ENCODE measurements at regions not wholly inside any gene's neighbourhood (a gene's known extent, or its start where the extent isn't known, plus 50 kb on each side); places are given as distances from the start of the nearest gene placed in this dataset.

DNA sequence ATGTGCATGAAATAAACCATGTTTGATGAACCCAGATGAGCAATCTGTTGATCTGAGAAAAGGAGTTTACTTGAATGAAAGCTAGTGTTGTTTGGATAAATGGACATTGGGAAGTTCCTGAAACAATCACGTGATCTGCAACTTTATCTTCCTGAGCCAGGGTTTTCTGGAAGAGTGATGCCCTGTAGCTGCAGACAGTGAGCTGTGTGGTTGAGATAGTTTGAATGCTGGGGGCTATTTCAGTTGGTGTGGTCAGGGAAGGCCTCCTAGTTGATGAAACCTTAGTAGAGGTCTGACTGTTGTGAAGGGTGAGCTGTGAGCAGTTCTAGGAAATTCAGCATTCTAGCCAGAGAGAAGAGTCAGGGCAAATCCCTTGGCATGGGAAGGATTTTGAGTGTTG is 643.7 kb downstream of the UTRN start:
- no peaks in the 10 kb centered on the region for H3K9me3 ChIP-seq (ENCODE audit: control extremely low read depth in 1 of 3, control insufficient read depth in 2 of 3, insufficient read depth in 1 of 3, low read length in 2 of 3)
- H4K20me1 ChIP-seq (ENCODE audit: control insufficient read depth, insufficient read depth, low read length, poor library complexity, severe bottlenecking) = no peaks in the 10 kb centered on the region
- ATAC-seq (ENCODE audit: low read depth) (no peak), DNase-seq (no peak)
- Mint-ChIP-seq H3K4me1 (no peaks in the 10 kb centered on the region), H3K4me3 (no peak overlapping the region), H3K9me3 (ENCODE audit: insufficient read depth) (peaks cover 3% of the 10 kb centered on the region), H3K27ac (no peak overlapping the region), H3K27me3 (peaks cover 7% of the 10 kb centered on the region)
- no peaks in the 10 kb centered on the region for H3K79me2 ChIP-seq (ENCODE audit: control insufficient read depth, insufficient read depth, low read length)
- no peak overlapping the region for H3K4me3 ChIP-seq (ENCODE audit: control extremely low read depth in 1 of 5, extremely low read depth in 1 of 5, insufficient read depth in 1 of 5, low read depth in 2 of 5, low read length in 4 of 5)
- CTCF ChIA-PET = interaction anchor here (1.4 kb wide), 1 partner anchor 344 kb away, joined by 3 read pairs; no protein-coding TSS in a partner anchor
- H3K27me3 ChIP-seq (replicated peaks in 1 of 4; ENCODE audit: control extremely low read depth in 1 of 4, control insufficient read depth in 3 of 4, insufficient read depth in 4 of 4, low read length in 3 of 4) = no peaks in the 10 kb centered on the region
- no peaks in the 10 kb centered on the region for H3K4me1 ChIP-seq (ENCODE audit: control insufficient read depth in 2 of 2, insufficient read depth in 2 of 2, low read length in 2 of 2)
- intact Hi-C loops (cut with micrococcal nuclease) = no loop called here
- H3K9ac ChIP-seq (ENCODE audit: low read length) = no peak overlapping the region
- H2AFZ ChIP-seq (ENCODE audit: insufficient read depth, low read depth, low read length, poor library complexity, severe bottlenecking) = no peak overlapping the region
- no peaks in the 10 kb centered on the region for H3K36me3 ChIP-seq (replicated peaks in 1 of 2; ENCODE audit: control extremely low read depth in 1 of 2, control insufficient read depth in 1 of 2, extremely low read depth in 1 of 2, insufficient read depth in 2 of 2, low read length in 1 of 2)
- TF ChIP-seq EZH2 (IDR thresholded peaks at IDR 0.05; ENCODE audit: borderline replicate concordance, insufficient read depth, low read depth, low read length, poor library complexity, severe bottlenecking) = no peak
- TF ChIP-seq, protein P1, sequence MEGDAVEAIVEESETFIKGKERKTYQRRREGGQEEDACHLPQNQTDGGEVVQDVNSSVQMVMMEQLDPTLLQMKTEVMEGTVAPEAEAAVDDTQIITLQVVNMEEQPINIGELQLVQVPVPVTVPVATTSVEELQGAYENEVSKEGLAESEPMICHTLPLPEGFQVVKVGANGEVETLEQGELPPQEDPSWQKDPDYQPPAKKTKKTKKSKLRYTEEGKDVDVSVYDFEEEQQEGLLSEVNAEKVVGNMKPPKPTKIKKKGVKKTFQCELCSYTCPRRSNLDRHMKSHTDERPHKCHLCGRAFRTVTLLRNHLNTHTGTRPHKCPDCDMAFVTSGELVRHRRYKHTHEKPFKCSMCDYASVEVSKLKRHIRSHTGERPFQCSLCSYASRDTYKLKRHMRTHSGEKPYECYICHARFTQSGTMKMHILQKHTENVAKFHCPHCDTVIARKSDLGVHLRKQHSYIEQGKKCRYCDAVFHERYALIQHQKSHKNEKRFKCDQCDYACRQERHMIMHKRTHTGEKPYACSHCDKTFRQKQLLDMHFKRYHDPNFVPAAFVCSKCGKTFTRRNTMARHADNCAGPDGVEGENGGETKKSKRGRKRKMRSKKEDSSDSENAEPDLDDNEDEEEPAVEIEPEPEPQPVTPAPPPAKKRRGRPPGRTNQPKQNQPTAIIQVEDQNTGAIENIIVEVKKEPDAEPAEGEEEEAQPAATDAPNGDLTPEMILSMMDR (IDR thresholded peaks at IDR 0.05) = no peak
- H3K4me2 ChIP-seq (replicated peaks; ENCODE audit: low read depth, low read length, poor library complexity, severe bottlenecking) = no peak overlapping the region
- no peak overlapping the region for H3K27ac ChIP-seq (ENCODE audit: low read length in 2 of 2)
- 92% methylated on average over 1 of the region's 1 CpG for WGBS (ENCODE audit: insufficient coverage)
- POLR2A ChIA-PET = no interaction called here

- H3K4me1 Mint-ChIP-seq = no peaks in the 10 kb centered on the region
- Histone ChIP-seq H3K27me3 (replicated peaks in 1 of 4; ENCODE audit: control extremely low read depth in 1 of 4, control insufficient read depth in 3 of 4, insufficient read depth in 4 of 4, low read length in 3 of 4) (no peaks in the 10 kb centered on the region), H4K20me1 (ENCODE audit: control insufficient read depth, insufficient read depth, low read length, poor library complexity, severe bottlenecking) (no peaks in the 10 kb centered on the region), H3K27ac (ENCODE audit: low read length in 2 of 2) (no peak overlapping the region), H3K4me1 (ENCODE audit: control insufficient read depth in 2 of 2, insufficient read depth in 2 of 2, low read length in 2 of 2) (no peaks in the 10 kb centered on the region), H3K79me2 (ENCODE audit: control insufficient read depth, insufficient read depth, low read length) (no peaks in the 10 kb centered on the region), H3K4me2 (replicated peaks; ENCODE audit: low read depth, low read length, poor library complexity, severe bottlenecking) (no peak overlapping the region), H3K4me3 (ENCODE audit: control extremely low read depth in 1 of 5, extremely low read depth in 1 of 5, insufficient read depth in 1 of 5, low read depth in 2 of 5, low read length in 4 of 5) (no peak overlapping the region), H3K9me3 (ENCODE audit: control extremely low read depth in 1 of 3, control insufficient read depth in 2 of 3, insufficient read depth in 1 of 3, low read length in 2 of 3) (peaks cover 0 to under 1% (median 0%) of the 10 kb centered on the region in 3 donors), H2AFZ (ENCODE audit: insufficient read depth, low read depth, low read length, poor library complexity, severe bottlenecking) (no peak overlapping the region), H3K9ac (ENCODE audit: low read length) (no peak overlapping the region), H3K36me3 (replicated peaks in 1 of 2; ENCODE audit: control extremely low read depth in 1 of 2, control insufficient read depth in 1 of 2, extremely low read depth in 1 of 2, insufficient read depth in 2 of 2, low read length in 1 of 2) (no peaks in the 10 kb centered on the region)
- H3K27me3 Mint-ChIP-seq = peaks cover 9% of the 10 kb centered on the region
- no peak for DNase-seq
- H3K27ac Mint-ChIP-seq = no peak overlapping the region
- TF ChIP-seq, protein P1 (IDR thresholded peaks at IDR 0.05) = no peak
- peaks cover 4% of the 10 kb centered on the region for H3K9me3 Mint-ChIP-seq (ENCODE audit: insufficient read depth)
- no peak overlapping the region for H3K4me3 Mint-ChIP-seq
- no CpG with 5 or more reads among the region's 1 CpG for WGBS (ENCODE audit: insufficient coverage)
- ATAC-seq (ENCODE audit: low read depth) = no peak
- CTCF ChIA-PET = interaction anchor here (1.4 kb wide), 1 partner anchor 345 kb away, joined by 3 read pairs; no protein-coding TSS in a partner anchor
- intact Hi-C loops (cut with micrococcal nuclease) = no loop called here
- POLR2A ChIA-PET = no interaction called here
Measured at GRCh38 chr6:144929262-144929661, 644.1 kb downstream of the UTRN start.
